Right atrium auricular region (tissue), 2 donors: ENCODE measurements at regions not wholly inside any gene's neighbourhood (a gene's known extent, or its start where the extent isn't known, plus 50 kb on each side); places are given as distances from the start of the nearest gene placed in this dataset.
"Not testable (repeated sequence)": the region's sequence is repeated elsewhere in the genome, so short reads cannot be mapped to it uniquely, and the experiment has no call there.

Experiments
- DNase-seq: peaks from one replicate; pipeline ENCODE4 v3.0.0-alpha.2; 2019; ENCODE audit warnings: low spot score
- H3K27ac ChIP-seq, 2 donors: fragments of 200-600 bp; sonication (generic); 1 replicate in 1 of 2; 2 replicates in 1 of 2; pipeline ENCODE4 v1.5.1; 2016 to 2019
- H3K27me3 ChIP-seq, 2 donors: fragments of 200-600 bp; sonication (generic); one replicate each; pipeline versions ENCODE4 v1.5.1 to v1.6.0; 2017 to 2019
- H3K36me3 ChIP-seq: fragments of 200-600 bp; sonication (generic); one replicate; pipeline ENCODE4 v1.5.1; 2016
- H3K4me1 ChIP-seq, 2 donors: fragments of 200-600 bp; sonication (generic); one replicate each; pipeline versions ENCODE4 v1.5.1 to v1.6.0; 2017 to 2019
- H3K4me3 ChIP-seq, 2 donors: fragments of 200-600 bp; sonication (generic); 1 replicate in 1 of 2; 2 replicates in 1 of 2; pipeline ENCODE4 v1.5.1; 2017 to 2019; ENCODE audit warnings: mild to moderate bottlenecking in 1 of 2, moderate library complexity in 1 of 2
- H3K9me3 ChIP-seq, 2 donors: fragments of 200-600 bp; sonication (generic); one replicate each; pipeline ENCODE4 v1.5.1; 2019
- TF ChIP-seq, protein P1 (sequence below), 2 donors: fragments of 200-600 bp; sonication (generic); IDR thresholded peaks; one replicate each; pipeline ENCODE4 v1.5.1; 2019; ENCODE audit warnings: antibody characterized with exemption in 2 of 2

DNA sequence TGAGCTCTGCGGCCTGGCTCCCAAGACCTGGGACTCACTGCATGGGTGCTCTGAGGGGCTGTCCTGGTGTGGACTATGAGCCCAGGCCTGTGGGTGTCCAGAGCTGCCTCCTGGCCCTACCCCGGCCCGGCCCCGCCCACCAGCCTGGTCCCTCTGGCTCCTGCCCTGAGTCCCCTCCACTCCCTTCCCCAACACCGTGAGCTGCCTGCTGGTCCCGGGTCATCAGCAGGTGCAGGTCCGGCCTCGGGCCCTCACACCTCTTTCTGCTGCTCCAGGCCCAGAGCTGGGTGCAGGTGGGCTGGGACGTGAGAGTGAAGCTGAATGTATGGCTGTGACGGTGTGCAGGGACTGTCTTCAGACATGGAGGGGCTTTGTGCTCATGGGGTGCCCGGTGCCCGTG lies 193.7 kb downstream of the TMEM121 start:
- not testable (repeated sequence) for H3K4me1 ChIP-seq, H3K9me3 ChIP-seq, H3K27me3 ChIP-seq, DNase-seq, H3K27ac ChIP-seq, H3K36me3 ChIP-seq, H3K4me3 ChIP-seq

DNA sequence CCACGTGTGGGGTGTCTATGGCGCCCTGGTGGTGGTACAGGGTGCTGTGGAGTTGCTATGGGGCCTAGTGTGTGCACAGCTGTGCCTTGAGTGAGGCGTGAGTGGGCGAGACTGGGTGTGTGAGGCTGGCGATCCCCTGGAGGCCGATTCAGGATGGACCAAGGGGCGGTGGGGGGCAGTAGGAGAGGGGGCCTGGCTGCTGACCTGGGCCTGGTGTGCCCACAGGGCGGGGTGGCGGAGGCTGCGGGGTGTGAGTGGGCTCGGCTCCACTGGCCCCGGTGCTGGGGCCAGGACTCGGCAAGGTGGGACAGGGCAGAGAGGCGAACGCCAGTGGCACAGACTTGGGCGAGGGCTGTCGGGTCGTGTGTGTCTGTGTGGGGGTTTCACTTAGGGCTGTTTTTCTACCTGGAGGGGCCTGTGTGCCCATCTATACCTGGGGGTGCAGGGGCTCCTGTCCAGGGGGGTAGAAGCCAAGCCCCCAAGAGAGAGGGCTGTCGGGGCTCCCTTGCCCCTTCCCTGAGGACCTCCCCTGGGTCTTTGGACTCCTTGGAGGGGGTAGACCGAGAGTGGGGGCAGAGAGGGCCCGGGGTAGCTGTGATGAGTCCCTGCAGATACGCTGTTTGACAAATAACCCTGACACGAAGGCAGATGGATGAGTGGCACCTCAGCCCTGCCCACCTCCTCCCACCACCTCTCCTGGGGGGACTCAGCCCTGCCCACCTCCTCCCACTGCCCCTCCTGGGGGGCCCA lies 194.6 kb downstream of the TMEM121 start:
- H3K4me1 ChIP-seq, H3K9me3 ChIP-seq, DNase-seq, H3K4me3 ChIP-seq, H3K27me3 ChIP-seq, H3K36me3 ChIP-seq, H3K27ac ChIP-seq: not testable (repeated sequence)

DNA sequence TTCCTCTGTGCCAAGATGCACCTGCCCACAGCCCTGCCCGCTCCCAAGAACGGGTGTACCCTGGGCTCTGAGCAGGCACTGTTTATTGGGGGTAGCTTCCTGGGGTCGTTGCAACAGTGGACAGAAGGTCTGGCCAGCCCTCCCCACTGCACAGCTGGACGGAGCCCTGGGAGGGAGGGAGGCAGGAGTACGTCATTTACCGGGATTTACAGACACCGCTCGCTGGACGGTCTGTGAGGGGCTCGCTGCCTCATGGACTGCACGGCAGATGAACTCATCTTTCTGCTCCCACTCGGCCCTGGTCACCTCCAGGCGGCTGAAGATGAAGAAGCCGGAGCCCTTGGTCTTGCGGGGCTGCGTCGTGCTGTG lies 195.2 kb downstream of the TMEM121 start:
- H3K27me3 ChIP-seq, H3K4me1 ChIP-seq, H3K4me3 ChIP-seq, H3K36me3 ChIP-seq, H3K9me3 ChIP-seq, DNase-seq, H3K27ac ChIP-seq: not testable (repeated sequence)

DNA sequence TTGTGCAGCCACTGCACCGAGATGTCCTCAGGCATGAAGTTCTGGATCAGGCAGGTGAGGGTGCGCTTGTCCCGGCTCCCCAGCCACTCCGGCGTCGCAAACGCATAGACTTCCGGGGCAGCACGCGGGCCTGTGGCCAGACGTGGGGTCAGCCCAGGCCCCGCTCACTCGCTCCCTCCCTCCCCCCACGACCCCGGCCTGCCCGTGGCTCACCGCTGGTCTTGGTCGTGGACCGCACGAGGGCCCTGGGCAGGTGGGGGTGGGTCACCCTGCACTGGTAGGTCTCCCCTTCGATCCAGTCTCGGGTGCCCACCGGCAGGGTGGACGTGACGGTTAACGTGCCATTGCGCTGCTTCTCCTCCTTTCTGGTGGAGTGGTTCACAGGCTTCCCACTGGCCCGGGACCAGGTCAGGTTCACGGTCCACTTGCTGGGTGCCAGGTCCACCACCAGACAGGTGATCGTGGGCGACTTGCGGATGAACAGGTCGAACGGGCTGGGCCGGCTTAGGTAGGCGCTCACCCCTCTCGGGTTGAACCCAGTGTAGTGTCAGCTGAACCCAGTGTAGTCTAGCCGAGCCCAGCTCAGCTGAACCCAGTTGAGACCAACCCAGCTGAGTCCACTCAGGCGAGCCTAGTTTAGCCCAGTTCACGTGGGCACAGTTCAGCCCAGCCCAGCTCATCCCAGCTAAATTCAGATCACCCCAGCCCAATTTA lies 195.8 kb downstream of the TMEM121 start:
- not testable (repeated sequence) for H3K9me3 ChIP-seq, H3K27me3 ChIP-seq, H3K4me1 ChIP-seq, H3K4me3 ChIP-seq, DNase-seq, H3K36me3 ChIP-seq, H3K27ac ChIP-seq

DNA sequence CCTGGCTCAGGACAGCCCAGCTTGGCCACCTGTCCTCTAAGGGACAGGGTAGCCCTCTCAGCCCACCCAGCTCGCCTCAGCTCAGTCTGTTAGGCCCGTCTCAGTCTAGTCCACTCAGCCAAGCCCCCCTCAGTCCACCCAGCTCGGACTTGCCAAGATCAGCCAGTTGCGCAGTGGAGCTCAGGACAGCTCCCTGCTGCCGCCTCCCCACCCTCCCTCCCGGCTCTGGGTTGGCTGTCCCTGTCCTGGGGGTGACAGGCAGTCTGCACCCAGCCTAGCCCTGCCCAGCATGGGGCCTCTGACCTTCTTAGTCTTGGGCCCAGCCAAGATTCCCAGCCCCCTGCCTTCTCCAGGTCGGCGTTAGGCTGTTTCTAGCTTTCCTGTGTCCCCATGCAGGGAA lies 196.9 kb downstream of the TMEM121 start:
- DNase-seq, H3K36me3 ChIP-seq, H3K4me3 ChIP-seq, H3K4me1 ChIP-seq, H3K9me3 ChIP-seq, H3K27me3 ChIP-seq, H3K27ac ChIP-seq: not testable (repeated sequence)

DNA sequence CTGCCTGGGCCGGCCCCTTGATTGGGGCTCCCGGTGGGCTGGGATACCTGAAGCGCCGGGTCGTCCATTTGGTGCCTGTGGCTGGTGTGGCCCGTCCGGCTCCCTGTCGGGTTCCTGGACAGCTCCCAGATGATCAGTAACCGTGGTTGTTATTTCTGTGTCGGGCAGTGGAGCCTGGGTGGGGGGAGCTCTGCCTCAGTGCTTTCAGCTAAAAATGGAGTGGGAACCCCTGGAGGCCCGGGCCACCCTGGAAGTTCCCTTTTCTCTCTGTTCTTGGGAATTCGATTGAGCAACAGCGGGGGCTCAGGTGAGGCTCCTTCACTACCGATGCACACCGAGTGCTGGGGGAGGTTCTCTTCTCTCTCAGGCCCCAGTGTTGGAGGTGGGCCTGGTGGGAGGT lies 197.4 kb downstream of the TMEM121 start:
- H3K36me3 ChIP-seq, H3K9me3 ChIP-seq, DNase-seq, H3K27me3 ChIP-seq, H3K27ac ChIP-seq, H3K4me1 ChIP-seq, H3K4me3 ChIP-seq: not testable (repeated sequence)

DNA sequence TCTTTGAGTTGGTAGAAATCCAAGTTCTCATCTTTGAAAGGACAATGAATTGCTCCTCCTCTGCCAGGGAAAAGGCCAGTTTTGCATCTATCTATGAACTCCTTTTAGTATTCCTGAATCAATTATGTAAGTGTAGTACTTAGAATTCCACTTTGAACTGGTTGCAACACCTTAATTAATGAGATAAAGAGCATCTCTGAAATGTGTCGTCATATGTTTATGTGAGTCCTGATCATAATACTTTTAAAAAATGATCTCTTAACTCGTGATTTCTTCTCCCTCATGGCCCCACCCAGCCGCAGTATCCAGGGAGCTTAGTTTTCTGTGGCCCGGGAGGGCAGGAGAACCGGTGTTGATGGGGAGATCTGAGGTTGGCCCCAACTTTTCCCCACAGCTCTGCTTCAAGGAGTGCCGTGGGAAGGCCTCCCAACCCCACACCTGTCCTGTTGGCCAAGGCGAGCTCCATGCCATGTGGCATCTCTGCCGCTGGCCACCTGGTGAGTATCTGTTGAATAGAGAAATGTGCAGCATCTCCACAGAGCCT lies 203.5 kb downstream of the TMEM121 start:
- not testable (repeated sequence) for H3K9me3 ChIP-seq, H3K27me3 ChIP-seq, H3K27ac ChIP-seq, H3K36me3 ChIP-seq, H3K4me3 ChIP-seq, DNase-seq, H3K4me1 ChIP-seq

DNA sequence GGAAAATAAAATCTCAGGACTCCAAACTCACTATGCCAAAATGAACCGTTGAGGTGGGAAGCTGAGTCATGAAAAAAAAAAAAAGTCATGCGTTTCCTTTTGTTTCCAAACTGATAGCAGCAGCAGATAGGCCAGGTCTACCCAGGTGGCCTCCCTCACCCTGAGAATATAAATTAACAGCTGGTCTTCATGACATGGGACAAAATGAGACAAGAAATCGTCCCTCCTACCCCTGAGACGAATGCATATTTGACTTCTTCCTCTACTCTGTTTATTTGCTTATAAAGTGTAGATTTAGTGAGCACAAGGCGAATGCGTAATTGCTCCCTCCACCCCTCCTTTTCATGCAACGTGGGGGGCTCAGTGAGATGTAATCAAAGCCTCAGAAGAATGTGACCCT lies 204.3 kb downstream of the TMEM121 start:
- H3K36me3 ChIP-seq, H3K27me3 ChIP-seq, H3K27ac ChIP-seq, H3K4me3 ChIP-seq, H3K4me1 ChIP-seq, DNase-seq, H3K9me3 ChIP-seq: not testable (repeated sequence)

DNA sequence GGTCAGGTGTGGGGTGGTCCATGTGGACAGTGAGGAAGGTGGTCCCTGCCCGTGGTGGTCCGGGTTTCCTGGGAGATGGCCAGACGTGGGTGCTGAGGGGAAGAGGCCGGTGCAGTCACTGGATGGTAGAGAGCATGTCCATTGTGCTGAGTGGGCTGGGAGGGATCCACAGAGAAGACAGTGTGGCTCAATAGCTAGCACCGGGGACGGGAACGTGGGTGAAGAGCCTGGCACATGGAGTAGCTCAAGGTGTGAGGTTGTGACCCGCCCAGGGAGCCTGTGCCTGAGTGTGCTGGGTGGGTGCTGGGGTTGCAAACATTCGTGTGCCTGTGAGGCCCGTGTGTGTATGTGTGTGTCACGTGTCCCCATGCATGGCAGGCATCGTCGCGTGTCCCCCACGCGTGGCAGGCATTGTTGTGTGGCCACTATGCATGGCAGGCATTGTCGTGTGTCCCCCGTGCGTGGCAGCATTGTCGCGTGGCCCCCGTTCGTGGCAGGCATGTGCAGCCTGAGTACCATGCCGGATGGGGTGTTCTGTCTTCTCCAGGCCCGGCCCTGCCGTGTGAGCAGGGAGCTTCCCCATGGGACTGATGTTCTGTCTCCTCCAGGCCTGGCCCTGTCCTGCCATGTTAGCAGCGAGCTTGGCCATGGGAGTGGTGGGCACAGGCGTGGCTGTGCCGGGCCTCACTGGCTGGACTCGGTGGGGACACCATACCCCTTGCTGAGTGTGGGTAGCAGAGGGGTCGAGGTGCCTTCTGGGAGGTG lies 205.0 kb downstream of the TMEM121 start:
- H3K4me3 ChIP-seq, H3K4me1 ChIP-seq, H3K9me3 ChIP-seq, H3K27me3 ChIP-seq, H3K27ac ChIP-seq, DNase-seq, H3K36me3 ChIP-seq: not testable (repeated sequence)

DNA sequence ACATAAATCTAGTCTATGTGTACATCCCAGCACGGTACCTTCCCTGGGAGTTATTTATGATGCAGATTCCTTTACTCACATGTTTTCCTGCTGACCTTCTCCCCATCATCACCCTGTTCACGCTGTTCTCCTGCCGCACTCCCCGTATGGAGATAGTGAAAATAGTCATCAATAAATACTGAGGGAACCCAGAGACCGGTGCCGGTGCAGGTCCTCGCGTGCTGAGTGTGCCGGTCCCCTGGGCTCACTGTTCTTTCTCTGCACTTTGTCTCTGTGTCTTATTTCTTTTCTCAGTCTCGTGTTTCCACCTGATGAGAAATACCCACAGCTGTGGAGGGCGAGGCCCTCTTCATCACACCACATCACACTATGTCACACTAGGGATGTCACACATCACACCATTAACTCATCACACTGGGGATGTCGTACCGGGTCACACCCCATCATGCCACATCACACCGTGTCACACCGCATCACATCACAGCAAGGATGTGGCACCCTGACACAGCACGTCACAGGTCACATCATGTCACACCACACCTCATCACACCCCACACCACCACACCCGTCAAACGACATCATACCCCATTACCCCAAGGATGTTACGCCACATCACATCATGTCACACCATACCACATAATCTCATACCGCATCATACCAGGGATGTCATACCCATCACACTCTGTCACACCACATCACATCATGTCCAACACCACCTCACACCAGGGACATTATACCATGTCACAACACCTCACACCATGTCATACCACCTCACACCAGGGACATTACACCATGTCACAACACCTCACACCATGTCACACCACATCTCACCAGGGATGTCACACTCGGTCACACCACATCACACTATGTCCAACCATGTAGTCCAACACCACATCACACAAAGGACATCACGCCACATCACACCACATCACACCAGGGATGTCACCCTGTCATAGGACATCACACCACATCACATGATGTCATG lies 207.0 kb downstream of the TMEM121 start:
- TF ChIP-seq, protein P1, sequence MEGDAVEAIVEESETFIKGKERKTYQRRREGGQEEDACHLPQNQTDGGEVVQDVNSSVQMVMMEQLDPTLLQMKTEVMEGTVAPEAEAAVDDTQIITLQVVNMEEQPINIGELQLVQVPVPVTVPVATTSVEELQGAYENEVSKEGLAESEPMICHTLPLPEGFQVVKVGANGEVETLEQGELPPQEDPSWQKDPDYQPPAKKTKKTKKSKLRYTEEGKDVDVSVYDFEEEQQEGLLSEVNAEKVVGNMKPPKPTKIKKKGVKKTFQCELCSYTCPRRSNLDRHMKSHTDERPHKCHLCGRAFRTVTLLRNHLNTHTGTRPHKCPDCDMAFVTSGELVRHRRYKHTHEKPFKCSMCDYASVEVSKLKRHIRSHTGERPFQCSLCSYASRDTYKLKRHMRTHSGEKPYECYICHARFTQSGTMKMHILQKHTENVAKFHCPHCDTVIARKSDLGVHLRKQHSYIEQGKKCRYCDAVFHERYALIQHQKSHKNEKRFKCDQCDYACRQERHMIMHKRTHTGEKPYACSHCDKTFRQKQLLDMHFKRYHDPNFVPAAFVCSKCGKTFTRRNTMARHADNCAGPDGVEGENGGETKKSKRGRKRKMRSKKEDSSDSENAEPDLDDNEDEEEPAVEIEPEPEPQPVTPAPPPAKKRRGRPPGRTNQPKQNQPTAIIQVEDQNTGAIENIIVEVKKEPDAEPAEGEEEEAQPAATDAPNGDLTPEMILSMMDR (IDR thresholded peaks at IDR 0.05): no peak
- no peaks in the 10 kb centered on the region for H3K27me3 ChIP-seq
- no peak overlapping the region for H3K4me3 ChIP-seq
- H3K4me1 ChIP-seq: no peaks in the 10 kb centered on the region
- no peak for DNase-seq
- H3K9me3 ChIP-seq: no peaks in the 10 kb centered on the region
- no peaks in the 10 kb centered on the region for H3K36me3 ChIP-seq
- H3K27ac ChIP-seq: no peak overlapping the region

DNA sequence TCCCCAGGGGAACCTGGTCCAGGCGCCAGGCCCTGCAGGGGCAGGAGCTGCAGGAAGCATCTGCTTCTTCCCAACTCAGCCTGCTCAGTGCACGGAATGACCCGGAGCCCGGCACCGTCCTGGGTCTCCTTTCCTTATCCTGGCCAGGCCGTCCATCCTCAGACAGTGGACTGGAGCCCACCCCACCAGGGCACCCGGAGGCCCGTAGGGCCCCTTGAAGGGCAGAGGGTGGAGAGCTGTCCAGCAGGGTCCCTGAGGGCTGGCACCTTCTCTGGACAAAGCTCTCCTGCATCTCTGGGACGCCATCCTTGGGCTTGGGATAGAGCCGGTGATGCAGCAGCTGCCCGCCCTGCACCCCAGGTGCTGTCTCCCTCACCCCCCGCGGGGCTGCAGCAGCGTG lies 207.9 kb downstream of the TMEM121 start:
- not testable (repeated sequence) for H3K27ac ChIP-seq, DNase-seq, H3K4me3 ChIP-seq, H3K9me3 ChIP-seq, H3K27me3 ChIP-seq, H3K4me1 ChIP-seq, H3K36me3 ChIP-seq

DNA sequence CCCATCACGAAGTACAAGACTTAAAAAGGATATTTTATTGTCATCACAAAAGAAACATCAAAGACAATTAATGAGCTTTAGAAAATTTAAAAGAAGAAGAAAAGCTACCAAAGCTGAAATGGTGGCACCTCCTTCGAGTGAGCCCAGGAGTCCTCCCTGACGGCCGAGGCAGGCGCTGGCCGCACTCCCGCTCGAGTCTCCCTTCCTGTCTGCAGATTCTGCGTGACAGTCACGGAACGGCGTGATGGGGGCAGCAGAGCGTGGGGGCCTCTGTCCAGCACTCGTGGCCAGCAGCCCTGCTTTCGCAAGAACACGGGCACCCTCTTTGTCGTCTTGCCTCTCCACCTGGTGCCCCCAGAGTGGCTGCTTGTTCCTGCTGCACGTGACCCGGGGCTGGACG lies 209.9 kb downstream of the TMEM121 start:
- H3K27ac ChIP-seq, H3K27me3 ChIP-seq, H3K9me3 ChIP-seq, DNase-seq, H3K4me3 ChIP-seq, H3K4me1 ChIP-seq, H3K36me3 ChIP-seq: not testable (repeated sequence)
